COLO668 (cell line): ENCODE measurements at regions not wholly inside any gene's neighbourhood (a gene's known extent, or its start where the extent isn't known, plus 50 kb on each side); places are given as distances from the start of the nearest gene placed in this dataset.
A peak's percentile ranks its signal among the peaks of the same experiment; 100 is the strongest.

Source experiments
- DNase-seq: peaks from one replicate; lab custom pipeline; 2025; ENCODE audit not compliant: unreplicated experiment; lab: John Stamatoyannopoulos, UW

- no peak for DNase-seq
These were observed 167.2 kb downstream of the PHETA1 start for GRCh38 chr12:111201495-111202236.

- DNase-seq: no peak
These were observed 167.9 kb downstream of the PHETA1 start for GRCh38 chr12:111201036-111201435.

GRCh38 chr12:111197376-111197944, 171.4 kb downstream of the PHETA1 start:
- DNase-seq: no peak

GRCh38 chr12:111196532-111196931, 172.4 kb downstream of the PHETA1 start:
- DNase-seq: no peak

- DNase-seq: no peak
These were observed 173.6 kb downstream of the PHETA1 start for GRCh38 chr12:111195316-111195715.

GRCh38 chr12:111194703-111195051, 174.2 kb downstream of the PHETA1 start:
- no peak for DNase-seq

- no peak for DNase-seq
These were observed 174.8 kb downstream of the PHETA1 start for GRCh38 chr12:111193977-111194702.

- no peak for DNase-seq
These were observed 175.4 kb downstream of the PHETA1 start for GRCh38 chr12:111193496-111193895.

- DNase-seq: no peak
These were observed 175.8 kb downstream of the PHETA1 start for GRCh38 chr12:111193067-111193466.

- no peak for DNase-seq
These were observed 176.2 kb downstream of the PHETA1 start for GRCh38 chr12:111192647-111193046.

GRCh38 chr12:111190741-111191526, 178.0 kb downstream of the PHETA1 start:
- DNase-seq: no peak

GRCh38 chr12:111189792-111190191, 179.1 kb downstream of the PHETA1 start:
- no peak for DNase-seq

- DNase-seq: no peak
These were observed 180.5 kb downstream of the PHETA1 start for GRCh38 chr12:111188436-111188835.

GRCh38 chr12:111186347-111186746, 182.5 kb downstream of the PHETA1 start:
- no peak for DNase-seq

GRCh38 chr12:111185889-111186227, 183.0 kb downstream of the PHETA1 start:
- DNase-seq: no peak

GRCh38 chr12:111185206-111185888, 183.5 kb downstream of the PHETA1 start:
- no peak for DNase-seq

- no peak for DNase-seq
These were observed 184.7 kb downstream of the PHETA1 start for GRCh38 chr12:111184161-111184560.

- DNase-seq: no peak
These were observed 185.8 kb downstream of the PHETA1 start for GRCh38 chr12:111183094-111183493.

- DNase-seq: no peak
These were observed 186.5 kb downstream of the PHETA1 start for GRCh38 chr12:111182382-111182781.

- DNase-seq: peak; percentile 8
These were observed 187.7 kb downstream of the PHETA1 start for GRCh38 chr12:111181143-111181726.
